Esophagus muscularis mucosa (tissue), 2 donors: ENCODE measurements at regions not wholly inside any gene's neighbourhood (a gene's known extent, or its start where the extent isn't known, plus 50 kb on each side); places are given as distances from the start of the nearest gene placed in this dataset.

ENCODE experiments used
- EP300 ChIP-seq: sonication (generic); formaldehyde crosslinking; IDR thresholded peaks from one replicate; pipeline ENCODE4 v1.6.1; 2017; ENCODE audit warnings: antibody characterized with exemption
- POLR2A ChIP-seq: fragments of 450-650 bp; IDR thresholded peaks from one replicate; pipeline ENCODE4 v1.6.1; 2017; ENCODE audit warnings: antibody characterized with exemption, moderate library complexity, mild to moderate bottlenecking, low read depth

DNA sequence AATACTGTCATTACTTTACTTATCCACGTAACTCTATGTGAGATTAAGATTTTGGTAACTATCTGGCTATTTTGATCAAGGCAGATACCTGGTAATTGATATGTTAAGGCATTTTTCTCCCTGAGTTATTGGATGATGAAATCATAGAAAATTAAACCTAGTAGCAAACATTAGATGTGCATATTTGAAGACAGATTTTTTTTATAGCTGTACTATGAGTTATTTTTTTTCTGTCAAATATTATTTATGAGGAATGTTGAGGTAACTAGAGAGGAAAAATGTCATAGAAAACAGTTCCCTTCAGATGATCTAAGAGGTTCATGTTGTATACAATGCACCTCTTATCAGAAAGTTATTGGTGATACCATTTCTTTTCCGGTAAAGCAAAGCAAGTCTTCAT lies 64.9 kb upstream of the SLC38A2 start:
- TF ChIP-seq EP300, result no peak
- TF ChIP-seq POLR2A, result no peak
